GM18909 (cell line): ENCODE measurements at regions not wholly inside any gene's neighbourhood (a gene's known extent, or its start where the extent isn't known, plus 50 kb on each side); places are given as distances from the start of the nearest gene placed in this dataset.
"Not testable (repeated sequence)": the region's sequence is repeated elsewhere in the genome, so short reads cannot be mapped to it uniquely, and the experiment has no call there.

ENCODE experiments used
- ATAC-seq: cut with Tn5 transposase; IDR thresholded peaks from one replicate; pipeline ENCODE4 v1.9.1; 2021; ENCODE audit warnings: mild to moderate bottlenecking; ENCODE audit not compliant: unreplicated experiment, poor library complexity

DNA sequence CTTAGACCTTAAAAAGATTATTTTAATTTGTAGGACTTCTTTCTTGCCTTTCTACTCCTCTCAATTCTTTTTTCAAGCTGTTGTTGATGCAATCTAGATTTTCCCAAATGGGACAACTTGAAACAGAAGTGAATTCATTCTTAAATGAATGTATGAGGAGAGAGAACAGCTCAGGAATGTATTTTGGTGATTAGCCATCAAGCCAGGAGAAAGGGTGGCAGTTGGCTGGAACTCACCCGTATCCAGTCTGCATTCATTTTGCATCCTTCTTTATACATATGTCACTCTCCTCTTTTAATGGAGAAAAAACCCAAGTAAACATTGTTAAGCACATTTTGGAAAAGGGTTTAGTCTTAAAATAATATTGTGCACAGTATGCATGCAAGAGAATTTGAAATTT is 251.3 kb downstream of the REEP3 start:
- no peak for ATAC-seq

DNA sequence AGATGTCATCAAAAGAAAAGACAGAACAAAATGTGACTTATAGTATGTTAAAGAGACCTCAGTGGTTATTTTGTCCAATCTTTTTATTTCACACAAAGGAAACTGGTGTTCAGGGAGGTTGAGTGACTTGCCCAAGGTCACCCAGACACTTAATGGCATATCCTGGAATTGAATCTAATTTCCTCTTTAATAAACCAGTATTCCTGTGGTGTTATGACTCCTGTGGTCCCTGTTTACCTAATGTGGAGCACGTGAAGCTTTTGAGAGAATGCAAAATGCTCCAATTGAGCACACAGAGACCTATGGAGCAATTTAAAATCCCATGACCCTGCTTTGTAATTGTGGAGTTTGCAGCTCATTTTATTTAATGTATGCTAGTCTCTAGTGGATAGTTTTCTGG is 251.9 kb downstream of the REEP3 start:
- no peak for ATAC-seq

DNA sequence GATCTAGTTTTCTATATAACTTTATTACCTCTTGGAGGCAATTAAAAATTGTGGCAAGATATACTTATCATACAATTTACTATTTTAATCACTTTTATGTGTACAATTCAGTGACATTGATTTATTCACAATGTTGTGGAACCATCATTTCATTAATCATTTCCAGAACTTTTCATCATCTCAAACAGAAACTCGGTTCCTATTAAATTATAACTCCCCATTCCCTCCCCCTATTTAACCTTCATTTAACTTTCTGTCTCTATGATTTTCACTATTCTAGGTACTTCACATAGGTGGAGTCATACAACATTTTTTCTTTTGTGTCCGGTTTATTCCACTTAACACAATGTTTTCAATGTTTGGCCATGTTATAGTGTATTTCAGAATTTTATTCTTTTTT is 252.8 kb downstream of the REEP3 start:
- no peak for ATAC-seq

DNA sequence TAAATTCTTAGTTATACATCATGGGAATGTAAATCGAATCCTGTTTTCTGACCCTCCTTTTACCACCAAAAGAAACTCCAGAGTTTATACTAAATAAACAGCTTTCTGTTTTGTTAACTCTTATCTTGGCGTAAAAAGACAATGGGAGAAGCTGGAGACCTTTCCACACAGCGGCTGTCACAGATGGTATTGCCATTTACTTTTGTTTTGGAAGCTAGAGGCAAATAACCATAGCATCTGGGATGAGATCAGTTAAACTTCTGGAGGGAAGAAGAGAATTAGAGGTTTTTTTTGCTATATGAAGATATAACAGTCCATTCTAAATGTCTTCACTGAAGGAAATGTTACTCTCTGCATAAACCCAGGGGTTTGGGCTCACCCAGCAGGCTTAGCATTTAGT is 258.9 kb downstream of the REEP3 start:
- no peak for ATAC-seq

DNA sequence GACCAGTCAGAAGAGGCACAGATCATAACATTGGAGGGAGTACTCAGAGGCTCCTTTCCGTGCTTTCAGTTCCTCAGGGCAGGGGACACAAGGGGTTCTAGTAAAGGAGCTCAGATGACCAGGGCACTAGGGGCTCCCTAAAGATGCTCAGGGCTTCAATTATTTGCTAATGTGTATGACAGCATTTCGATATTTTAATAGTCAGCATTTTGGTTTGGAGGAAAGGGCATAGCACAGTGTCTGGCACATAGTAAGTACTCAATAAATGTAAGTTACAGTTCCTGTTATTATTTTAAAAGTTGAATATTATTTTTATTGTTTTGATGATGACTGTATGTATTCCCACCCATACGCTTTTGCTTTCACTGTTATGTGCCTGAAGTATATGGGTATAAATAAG is 260.0 kb downstream of the REEP3 start:
- ATAC-seq = no peak

DNA sequence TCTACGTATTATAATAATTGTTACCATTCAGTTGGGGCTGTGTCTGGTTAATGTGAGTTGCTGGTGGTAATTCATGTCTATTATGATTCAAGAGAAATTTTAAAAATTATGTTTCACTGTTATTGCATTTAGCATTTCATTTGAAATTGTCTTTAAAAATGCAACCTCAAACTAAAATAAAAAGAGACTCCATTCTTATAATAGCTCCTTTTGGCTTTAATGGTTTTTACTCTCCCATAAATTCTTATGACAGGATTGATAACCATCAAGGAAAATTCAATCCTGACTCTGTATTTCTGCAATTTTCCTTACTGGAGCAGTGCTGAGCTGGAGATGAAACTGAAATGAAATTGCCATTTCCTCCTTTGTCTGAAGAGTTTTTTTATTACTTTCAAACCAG is 262.7 kb downstream of the REEP3 start:
- ATAC-seq = no peak

DNA sequence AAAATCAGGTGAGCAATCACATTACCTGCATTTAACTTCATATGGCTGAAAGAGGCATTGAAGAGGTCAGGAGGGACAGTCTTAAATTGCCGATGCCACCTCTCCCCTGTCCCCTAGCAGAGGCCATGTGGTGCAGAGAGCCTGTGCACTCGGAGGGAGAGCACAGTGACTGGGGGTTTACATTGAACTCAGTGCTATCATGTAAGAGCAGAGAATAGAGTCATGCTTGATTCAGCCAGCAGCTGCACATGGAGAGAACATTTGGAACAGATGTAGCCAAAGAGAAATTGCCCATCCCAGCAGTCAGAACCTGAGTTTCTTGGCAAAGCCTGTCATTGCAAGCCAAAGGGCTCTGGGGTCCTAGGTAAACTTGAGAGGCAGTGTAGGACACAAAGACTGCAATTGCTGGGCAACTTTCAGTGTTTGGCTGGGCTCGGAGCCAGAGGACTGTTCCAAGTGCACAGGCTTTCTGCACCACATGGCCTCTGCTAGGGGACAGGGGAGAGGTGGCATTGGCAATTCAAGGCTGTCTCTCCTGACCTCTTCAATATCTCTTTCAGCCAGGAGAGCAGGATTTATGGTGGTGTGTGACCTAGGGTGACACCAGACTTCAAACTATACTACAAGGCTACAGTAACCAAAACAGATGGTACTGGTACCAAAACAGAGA is 267.1 kb downstream of the REEP3 start:
- no peak for ATAC-seq

DNA sequence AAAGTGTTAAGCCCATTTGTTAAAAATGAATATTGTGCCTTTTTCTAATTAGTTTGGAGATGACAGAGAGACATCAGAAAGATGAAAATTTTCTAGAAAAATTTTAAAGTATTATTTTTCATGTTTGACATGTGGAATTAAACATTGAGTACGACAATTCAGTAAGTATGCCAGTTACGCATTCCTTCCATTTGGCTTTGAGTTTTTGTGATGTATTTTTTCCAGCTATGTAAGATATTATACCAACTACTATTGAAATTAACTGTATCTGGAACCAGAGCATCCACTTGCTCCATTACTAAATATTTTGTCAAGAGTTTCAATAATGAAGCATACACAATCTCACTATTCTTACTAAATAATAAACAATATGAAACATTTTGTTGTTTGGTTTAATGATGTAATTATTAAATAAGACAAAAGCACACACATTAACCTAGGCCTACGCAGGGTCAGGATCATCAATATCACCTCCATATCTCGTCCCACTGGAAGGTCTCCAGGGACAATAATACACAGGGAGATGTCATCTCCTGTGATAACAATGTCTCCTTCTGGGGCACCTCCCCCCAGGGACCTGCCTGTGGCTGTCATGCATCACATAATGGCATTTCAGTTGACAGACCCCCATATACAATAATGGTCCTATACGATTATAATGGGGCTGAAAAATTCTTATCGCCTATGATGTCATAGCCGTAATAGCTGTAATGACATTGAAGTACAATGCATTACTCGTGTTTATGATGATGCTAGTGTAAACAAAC is 274.1 kb downstream of the REEP3 start:
- no peak for ATAC-seq

DNA sequence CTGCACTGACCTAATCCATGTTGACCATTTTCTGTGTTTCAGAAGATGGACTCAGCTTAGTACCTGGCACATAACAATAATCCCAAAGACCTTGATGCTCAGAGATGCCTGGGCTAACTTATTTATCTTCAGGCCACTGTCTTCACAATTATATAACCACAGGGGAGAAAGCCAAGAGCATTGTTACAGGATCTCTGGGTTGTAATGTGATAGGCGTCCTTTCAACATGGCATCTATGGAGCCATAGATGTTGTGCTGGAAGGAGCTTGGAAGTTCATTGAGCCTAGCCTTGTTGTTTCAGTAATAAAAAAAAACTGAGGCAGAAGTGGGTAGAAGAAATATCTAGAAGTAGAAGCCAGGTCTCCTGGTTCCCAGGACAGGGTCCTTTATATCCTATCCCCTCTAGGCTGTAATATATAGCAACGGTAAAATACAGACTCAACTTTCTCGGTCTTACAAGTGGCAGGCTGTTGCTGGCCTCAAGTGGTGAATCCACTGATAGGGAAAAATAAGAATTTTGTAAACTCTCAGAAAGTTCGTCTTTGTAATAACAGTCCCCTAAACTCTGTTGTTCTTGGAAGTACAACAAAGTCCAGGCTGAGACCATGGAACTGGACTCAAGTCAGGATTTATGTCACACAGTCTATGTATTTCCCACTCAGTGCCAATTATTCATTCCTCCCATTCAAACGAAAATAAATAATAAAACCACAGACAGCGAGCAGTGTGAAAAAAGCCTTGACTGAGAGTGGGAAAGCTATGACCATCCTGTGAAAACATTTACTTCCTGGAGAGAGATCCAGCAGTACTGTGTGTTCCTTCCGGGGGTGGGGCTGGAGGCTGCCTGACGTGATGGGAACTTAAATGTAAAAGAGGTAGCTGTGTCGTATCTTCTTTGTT is 277.6 kb downstream of the REEP3 start:
- ATAC-seq = no peak

DNA sequence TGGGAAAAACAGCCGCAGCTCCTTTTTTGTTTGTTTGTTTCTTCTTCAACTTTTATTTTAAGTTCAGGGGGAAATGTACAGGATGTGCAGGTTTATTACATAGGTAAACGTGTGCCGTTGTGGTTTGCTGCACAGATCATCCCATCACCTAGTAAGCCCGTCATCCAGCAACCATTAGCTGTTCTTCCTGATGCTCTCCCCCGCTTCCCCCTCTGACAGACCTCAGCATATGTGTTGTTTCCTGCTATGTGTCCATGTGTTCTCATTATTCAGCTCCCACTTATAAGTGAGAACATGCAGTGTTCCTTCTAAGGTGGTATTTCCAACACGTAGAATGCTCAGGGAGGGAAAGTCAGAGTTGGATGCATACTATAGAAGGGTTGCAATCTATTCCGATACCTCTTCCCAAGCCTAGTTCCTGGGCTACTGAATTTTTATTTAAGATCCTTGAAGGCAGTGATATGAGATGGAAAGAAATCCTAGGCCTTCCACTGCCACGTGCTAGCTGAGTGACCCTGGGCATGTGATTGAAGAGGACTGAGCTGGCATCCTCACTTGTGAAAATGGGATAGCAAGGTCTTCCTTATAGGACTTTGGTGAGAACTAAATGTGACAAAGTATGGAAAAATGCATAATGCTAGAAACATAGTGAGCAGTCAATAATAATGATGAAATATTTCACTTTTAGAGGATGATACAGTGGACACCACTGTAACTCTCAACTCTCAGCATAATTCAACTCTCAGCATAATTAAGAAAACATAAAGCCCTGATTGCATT is 278.5 kb downstream of the REEP3 start:
- no peak for ATAC-seq

DNA sequence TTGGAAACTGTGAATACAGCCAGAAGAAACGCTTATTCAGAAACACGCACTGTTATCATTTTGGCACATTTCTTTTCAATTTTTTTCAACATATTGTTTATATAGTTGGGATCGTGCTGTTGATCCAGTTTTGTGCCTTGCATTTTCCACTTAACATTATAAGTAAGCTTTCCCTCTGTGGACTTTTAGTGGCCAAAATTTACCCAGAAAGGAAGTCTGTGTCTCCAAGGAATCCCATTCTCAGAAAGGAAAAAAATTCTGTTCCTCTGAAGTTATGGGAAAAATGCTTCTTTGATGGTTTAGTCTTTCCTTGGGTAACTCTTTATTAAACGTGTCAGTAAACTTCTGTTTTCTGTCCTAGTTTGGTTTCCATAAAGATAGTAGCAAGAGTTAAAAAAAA is 280.0 kb downstream of the REEP3 start:
- no peak for ATAC-seq

DNA sequence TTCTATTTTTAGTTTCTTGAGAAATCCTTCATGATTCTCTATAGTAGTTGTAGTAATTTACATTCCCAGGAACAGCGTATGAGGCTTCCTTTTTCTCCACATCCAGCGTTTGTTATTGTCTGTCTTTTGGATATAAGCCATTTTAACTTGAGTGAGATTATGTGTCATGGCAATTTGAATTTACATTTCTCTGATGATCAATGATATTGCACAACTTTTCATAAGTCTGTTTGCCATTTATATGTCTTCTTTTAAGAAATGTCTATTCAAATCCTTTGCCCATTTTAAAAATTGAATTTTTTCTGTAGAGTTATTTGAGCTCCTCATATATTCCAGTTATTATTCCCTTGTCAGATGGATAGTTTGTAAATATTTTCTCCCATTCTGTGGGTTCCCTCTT is 285.1 kb downstream of the REEP3 start:
- no peak for ATAC-seq

DNA sequence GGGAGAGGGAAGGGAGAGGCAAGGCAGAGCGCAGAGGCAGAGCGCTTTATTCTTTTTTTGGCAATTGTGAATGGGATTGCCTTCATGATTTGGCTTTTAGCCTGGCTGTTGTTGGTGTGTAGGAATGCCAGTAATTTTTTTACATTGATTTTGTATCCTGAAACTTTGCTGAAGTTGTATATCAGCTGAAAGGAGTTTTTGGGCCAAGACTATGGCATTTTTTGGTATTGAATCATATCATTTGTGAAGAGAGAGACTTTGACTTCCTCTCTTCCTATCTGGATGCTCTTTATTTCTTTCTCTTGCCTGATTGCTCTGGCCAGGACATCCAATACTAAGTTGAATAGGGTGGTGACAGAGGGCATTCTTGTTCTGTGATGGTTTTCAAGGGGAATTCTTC is 291.3 kb downstream of the REEP3 start:
- no peak for ATAC-seq

DNA sequence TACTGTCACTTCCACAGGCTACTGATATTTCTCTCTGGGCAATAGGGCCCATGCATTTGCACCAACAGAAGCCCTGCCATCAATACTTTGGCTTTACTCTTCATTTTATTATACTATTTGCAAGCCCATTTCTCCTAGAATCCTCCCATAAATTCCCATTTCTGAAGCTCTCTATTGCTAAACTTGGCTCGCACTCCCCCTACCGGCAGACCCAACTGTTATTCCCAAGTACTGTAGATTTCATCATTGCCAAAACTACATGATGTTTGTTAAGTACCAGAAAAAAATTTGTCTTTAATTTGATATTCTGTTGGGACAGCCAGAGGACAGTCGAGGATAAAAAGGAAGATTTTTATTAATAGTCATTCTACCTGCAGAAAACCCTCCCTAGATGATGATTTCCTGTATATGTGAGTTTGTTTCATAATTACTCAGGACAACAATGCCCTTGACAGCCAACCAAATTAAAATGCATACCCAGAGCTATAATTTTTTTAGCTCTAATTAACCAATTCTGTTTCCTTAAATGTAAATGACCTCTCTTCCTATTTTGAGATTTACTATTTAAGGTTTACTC is 298.6 kb downstream of the REEP3 start:
- ATAC-seq = no peak

DNA sequence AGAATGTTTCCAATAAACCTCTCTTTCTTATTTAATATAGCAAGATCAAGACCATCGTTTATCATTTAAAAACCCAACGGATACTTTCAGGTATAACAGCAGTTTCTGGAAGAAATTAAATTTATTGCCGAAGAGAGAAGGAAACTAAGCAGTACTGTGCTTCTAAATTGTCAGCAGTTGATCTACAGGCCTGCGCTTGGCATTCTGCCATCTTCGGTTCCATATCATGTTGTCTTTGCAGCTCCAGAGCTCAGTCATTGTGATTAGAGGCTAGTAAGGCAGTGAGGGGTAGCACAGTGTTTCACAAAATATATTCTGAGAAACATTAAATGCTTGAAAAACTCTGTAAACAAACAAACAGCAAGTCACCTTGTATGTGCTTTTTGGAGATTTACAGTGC is 301.3 kb downstream of the REEP3 start:
- no peak for ATAC-seq

DNA sequence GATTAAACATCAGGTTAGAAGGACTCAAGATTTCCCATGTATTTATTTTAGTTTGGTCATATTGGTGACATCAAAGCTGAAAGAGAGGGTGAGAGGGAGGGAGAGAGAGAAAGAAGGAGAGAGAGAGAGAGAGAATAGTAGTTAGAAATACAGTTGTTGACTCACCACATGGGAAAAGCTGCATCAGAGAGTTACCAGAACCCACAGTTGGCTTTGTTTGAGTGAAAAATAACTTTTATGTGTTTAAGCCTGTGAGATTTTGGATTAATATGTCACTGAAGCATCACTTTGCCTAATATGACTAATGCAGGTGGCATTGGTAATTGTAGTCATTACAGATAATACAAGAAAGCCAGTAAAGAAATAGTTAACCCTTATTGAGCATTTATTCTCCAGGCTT is 303.9 kb downstream of the REEP3 start:
- no peak for ATAC-seq

DNA sequence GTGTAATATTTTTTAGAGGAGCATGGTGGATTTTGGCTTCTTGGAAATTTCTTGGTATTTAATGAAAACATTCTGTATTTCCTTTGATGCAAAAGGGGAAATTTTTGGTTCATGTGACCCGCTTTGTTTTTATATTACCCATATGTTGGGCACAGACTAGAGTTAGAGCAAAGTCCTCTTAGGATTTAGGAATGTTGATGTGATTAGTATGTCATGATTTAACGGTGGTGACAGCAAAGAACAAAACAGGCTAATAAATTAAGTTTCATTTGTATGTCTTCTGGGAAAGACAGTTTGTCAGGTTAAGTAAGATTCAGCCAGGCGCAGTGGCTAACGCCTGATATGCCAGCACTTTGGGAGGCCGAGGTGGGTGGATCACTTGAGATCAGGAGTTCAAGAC is 304.6 kb downstream of the REEP3 start:
- no peak for ATAC-seq

DNA sequence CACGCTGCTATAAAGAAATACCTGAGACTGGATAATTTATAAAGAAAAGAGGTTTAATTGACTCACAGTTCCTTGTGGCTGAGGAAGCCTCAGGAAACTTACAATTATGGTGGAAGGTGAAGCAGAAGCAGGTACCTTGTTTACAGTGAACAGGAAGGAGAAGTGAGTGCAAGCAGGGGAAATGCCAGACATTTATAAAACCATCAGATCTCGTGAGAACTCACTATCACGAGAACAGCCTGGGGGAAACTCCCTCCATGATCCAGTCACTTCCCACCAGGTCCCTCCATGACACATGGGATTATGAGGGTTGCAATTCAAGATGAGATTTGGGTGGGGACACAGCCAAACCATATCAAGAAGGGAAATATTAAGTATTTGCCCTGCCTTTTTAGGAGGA is 305.8 kb downstream of the REEP3 start:
- not testable (repeated sequence) for ATAC-seq

DNA sequence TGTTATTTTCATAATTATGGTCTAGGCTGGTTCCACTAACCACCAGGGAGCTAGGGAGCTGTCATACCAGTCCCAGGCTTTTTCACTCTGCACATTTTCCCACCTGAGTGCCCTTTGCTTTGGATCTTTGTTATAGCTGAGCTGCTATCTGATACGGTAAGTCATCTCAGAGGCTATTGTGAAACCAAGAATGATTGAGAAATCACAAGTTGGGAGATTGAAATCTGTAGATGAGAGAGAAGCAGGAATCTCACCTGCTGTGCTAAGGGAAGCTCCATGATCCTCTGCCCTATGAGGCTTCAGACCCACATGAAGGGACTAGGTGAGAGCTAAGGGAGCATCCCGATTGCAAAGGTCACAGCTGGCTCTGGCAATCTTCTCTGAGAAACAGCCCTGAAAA is 307.8 kb downstream of the REEP3 start:
- ATAC-seq = no peak

DNA sequence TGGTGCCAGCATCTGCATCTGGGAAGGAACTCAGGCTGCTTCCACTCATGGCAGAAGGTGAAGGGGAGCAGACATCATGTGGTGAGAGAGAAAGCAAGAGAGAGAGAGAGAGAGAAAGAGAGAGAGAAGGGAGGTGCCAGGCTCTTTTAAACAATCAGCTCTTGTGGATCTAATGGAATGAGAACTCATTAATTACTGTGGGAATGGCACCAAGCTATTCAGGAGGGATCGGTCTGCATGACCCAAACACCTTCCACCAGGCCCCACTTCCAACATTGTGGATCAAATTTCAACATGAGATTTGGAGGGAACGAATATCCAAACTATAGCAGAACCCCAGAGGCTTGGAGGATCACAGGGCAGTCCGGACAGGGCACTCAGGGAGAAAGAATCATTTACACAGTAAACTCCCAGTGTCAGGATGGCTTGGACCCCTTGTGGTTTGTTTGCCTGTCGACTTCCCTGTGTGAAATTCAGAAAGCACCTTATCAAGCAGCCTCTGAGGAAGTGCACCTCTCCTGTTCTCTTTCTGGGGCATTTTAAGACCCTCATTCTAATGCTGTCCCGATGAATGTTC is 308.5 kb downstream of the REEP3 start:
- ATAC-seq = no peak
